ENCODE measurements at regions not wholly inside any gene's neighbourhood (a gene's known extent, or its start where the extent isn't known, plus 50 kb on each side); places are given as distances from the start of the nearest gene placed in this dataset.

- TF ChIP-seq SIN3A (IDR thresholded peaks at IDR 0.05; ENCODE audit: borderline replicate concordance, insufficient read depth, low read length) (no peak), POLR2AphosphoS5 (IDR thresholded peaks at IDR 0.05; ENCODE audit: low read depth, low read length) (no peak)
These were observed 500.7 kb upstream of the GBE1 start for GRCh38 chr3:82262193-82262592.
